ENCODE measurements at regions not wholly inside any gene's neighbourhood (a gene's known extent, or its start where the extent isn't known, plus 50 kb on each side); places are given as distances from the start of the nearest gene placed in this dataset.

- H3K4me1 ChIP-seq (ENCODE audit: control insufficient read depth, insufficient read depth, low read length): no peaks in the 10 kb centered on the region
- H3K4me3 ChIP-seq (ENCODE audit: low read length): no peak overlapping the region
- TF ChIP-seq CTCF (conservative IDR thresholded peaks at IDR 0.05): no peak
- DNase-seq: no peak
- Mint-ChIP-seq H3K4me3 (no peak overlapping the region), H3K27ac (no peak overlapping the region), H3K4me1 (no peaks in the 10 kb centered on the region), H3K9me3 (no peaks in the 10 kb centered on the region), H3K27me3 (ENCODE audit: insufficient read depth) (no peaks in the 10 kb centered on the region), H3K36me3 (ENCODE audit: low read depth) (no peaks in the 10 kb centered on the region)
- H3K27me3 ChIP-seq (ENCODE audit: control insufficient read depth, insufficient read depth, low read length, poor library complexity, severe bottlenecking): no peaks in the 10 kb centered on the region
- H3K36me3 ChIP-seq (ENCODE audit: control insufficient read depth, insufficient read depth, low read length): no peaks in the 10 kb centered on the region
- WGBS, 2 experiments (ENCODE audit: insufficient coverage in 1 of 2, insufficient read length in 1 of 2): 100% methylated on average over 2 of the region's 2 CpGs; no CpG with 5 or more reads in 1 of the 2 experiments
- no peaks in the 10 kb centered on the region for H3K9me3 ChIP-seq (ENCODE audit: control insufficient read depth, low read length)
- H3K9ac ChIP-seq (ENCODE audit: extremely low read depth, low read length, poor library complexity, severe bottlenecking): no peak overlapping the region
- H3K27ac ChIP-seq (ENCODE audit: low read depth, low read length): no peak overlapping the region
Measured at GRCh38 chr5:86439593-86440110, 178.1 kb upstream of the COX7C start.

- no peak overlapping the region for H3K4me3 Mint-ChIP-seq
- no peak for DNase-seq
- H3K27me3 ChIP-seq (ENCODE audit: control insufficient read depth, insufficient read depth, low read length, poor library complexity, severe bottlenecking): no peaks in the 10 kb centered on the region
- no peaks in the 10 kb centered on the region for H3K9me3 ChIP-seq (ENCODE audit: control insufficient read depth, low read length)
- no peaks in the 10 kb centered on the region for H3K4me1 Mint-ChIP-seq
- no peaks in the 10 kb centered on the region for H3K36me3 Mint-ChIP-seq (ENCODE audit: low read depth)
- no peak overlapping the region for H3K9ac ChIP-seq (ENCODE audit: extremely low read depth, low read length, poor library complexity, severe bottlenecking)
- no peak overlapping the region for H3K4me3 ChIP-seq (ENCODE audit: low read length)
- H3K27me3 Mint-ChIP-seq (ENCODE audit: insufficient read depth): no peaks in the 10 kb centered on the region
- no peak for TF ChIP-seq CTCF (conservative IDR thresholded peaks at IDR 0.05)
- 94% methylated on average over 2 of the region's 2 CpGs; no CpG with 5 or more reads in 1 of the 2 experiments for WGBS, 2 experiments (ENCODE audit: insufficient coverage in 1 of 2, insufficient read length in 1 of 2)
- H3K9me3 Mint-ChIP-seq: no peaks in the 10 kb centered on the region
- no peak overlapping the region for H3K27ac ChIP-seq (ENCODE audit: low read depth, low read length)
- H3K4me1 ChIP-seq (ENCODE audit: control insufficient read depth, insufficient read depth, low read length): no peaks in the 10 kb centered on the region
- no peak overlapping the region for H3K27ac Mint-ChIP-seq
- no peaks in the 10 kb centered on the region for H3K36me3 ChIP-seq (ENCODE audit: control insufficient read depth, insufficient read depth, low read length)
Measured at GRCh38 chr5:86442036-86442745, 175.6 kb upstream of the COX7C start.

GRCh38 chr5:86447362-86447761 is 170.4 kb upstream of the COX7C start:
- Histone ChIP-seq H3K36me3 (ENCODE audit: control insufficient read depth, insufficient read depth, low read length) (no peaks in the 10 kb centered on the region), H3K9me3 (ENCODE audit: control insufficient read depth, low read length) (no peaks in the 10 kb centered on the region), H3K27me3 (ENCODE audit: control insufficient read depth, insufficient read depth, low read length, poor library complexity, severe bottlenecking) (no peaks in the 10 kb centered on the region), H3K27ac (ENCODE audit: low read depth, low read length) (no peak overlapping the region), H3K4me3 (ENCODE audit: low read length) (no peak overlapping the region), H3K9ac (ENCODE audit: extremely low read depth, low read length, poor library complexity, severe bottlenecking) (no peak overlapping the region), H3K4me1 (ENCODE audit: control insufficient read depth, insufficient read depth, low read length) (no peaks in the 10 kb centered on the region)
- Mint-ChIP-seq H3K4me1 (no peaks in the 10 kb centered on the region), H3K9me3 (no peaks in the 10 kb centered on the region), H3K36me3 (ENCODE audit: low read depth) (no peaks in the 10 kb centered on the region), H3K27me3 (ENCODE audit: insufficient read depth) (no peaks in the 10 kb centered on the region), H3K27ac (no peak overlapping the region), H3K4me3 (no peak overlapping the region)
- WGBS, 2 experiments (ENCODE audit: insufficient coverage in 1 of 2, insufficient read length in 1 of 2): no CpG with 5 or more reads among the region's 1 CpG
- TF ChIP-seq CTCF (conservative IDR thresholded peaks at IDR 0.05): no peak
- DNase-seq: no peak
